GM12878 (cell line): ENCODE measurements at regions not wholly inside any gene's neighbourhood (a gene's known extent, or its start where the extent isn't known, plus 50 kb on each side); places are given as distances from the start of the nearest gene placed in this dataset.

Experiments used
- ATAC-seq: fragments of 200-7000 bp; cut with Tn5 transposase; 3 replicates; pipeline ENCODE4 v1.9.1; 2020; ENCODE audit warnings: mild to moderate bottlenecking, moderate library complexity
- BruUV-seq: library from RNA; stranded (reverse); fragments of 400-500 nt; replicated peaks from 2 replicates; lab custom pipeline; 2021; lab: Mats Ljungman, UMichigan
- CTCF ChIA-PET: fragments of 300-600 bp; sonication (Branson Sonifier 250); formaldehyde crosslinking; extraction: SDS; loops from one replicate; lab custom pipeline; 2021; ENCODE audit warnings: inconsistent platforms; lab: Yijun Ruan, JAX
- POLR2A ChIA-PET: fragments of 350-600 bp; formaldehyde crosslinking; extraction: SDS; loops from one replicate; lab custom pipeline; 2021; ENCODE audit warnings: inconsistent platforms; lab: Charles Lee
- RAD21 ChIA-PET: fragments of 300-600 bp; sonication (Branson Sonifier 250); formaldehyde crosslinking; loops from one replicate; lab custom pipeline; 2023; ENCODE audit warnings: antibody characterized with exemption; ENCODE audit not compliant: unreplicated experiment; lab: Charles Lee
- SMC1A ChIA-PET: fragments of 300-600 bp; sonication (Branson Sonifier 250); formaldehyde crosslinking; loops from one replicate; lab custom pipeline; 2023; ENCODE audit not compliant: unreplicated experiment, uncharacterized antibody; lab: Charles Lee
- DNase-seq: peaks from one replicate; pipeline ENCODE4 v3.0.0-alpha.2; 2011; ENCODE audit warnings: low read depth, low spot score
- FAIRE-seq: peaks from 3 replicates; lab custom pipeline; 2011; peaks lifted over from hg19 to GRCh38; lab: Jason Lieb, UNC
- H2AFZ ChIP-seq: 2 replicates; pipeline ENCODE4 v1.6.0; 2011; ENCODE audit warnings: low read depth, low read length, control low read depth; ENCODE audit not compliant: control insufficient read depth
- H3K27ac ChIP-seq: 2 replicates; pipeline ENCODE4 v1.5.1; 2011; ENCODE audit warnings: control low read depth; ENCODE audit not compliant: control insufficient read depth, insufficient read depth
- H3K27me3 ChIP-seq, 2 experiments: replicated peaks in 1 of 2; 2 replicates each; pipeline versions ENCODE4 v1.6.0 to v1.6.1; 2011; ENCODE audit warnings: low read length in 1 of 2; ENCODE audit not compliant: control insufficient read depth in 2 of 2, insufficient read depth in 2 of 2
- H3K36me3 ChIP-seq, 2 experiments: 2 replicates each; pipeline ENCODE4 v1.5.1; 2011; ENCODE audit warnings: low read length in 1 of 2; ENCODE audit not compliant: control insufficient read depth in 2 of 2, insufficient read depth in 2 of 2
- H3K4me1 ChIP-seq: 2 replicates; pipeline ENCODE4 v1.6.1; 2011; ENCODE audit warnings: mild to moderate bottlenecking, low read length, moderate library complexity, mixed read lengths; ENCODE audit not compliant: control insufficient read depth, insufficient read depth
- H3K4me2 ChIP-seq: 2 replicates; pipeline ENCODE4 v1.6.0; 2011; ENCODE audit warnings: control low read depth; ENCODE audit not compliant: control insufficient read depth, insufficient read depth
- H3K4me3 ChIP-seq: fragments of 200-600 bp; sonication (generic); 2 replicates; pipeline ENCODE4 v1.5.1; 2016
- H3K79me2 ChIP-seq: 2 replicates; pipeline ENCODE4 v1.6.0; 2011; ENCODE audit warnings: low read length; ENCODE audit not compliant: control insufficient read depth, insufficient read depth
- H3K9ac ChIP-seq: 2 replicates; pipeline ENCODE4 v1.8.0; 2011; ENCODE audit warnings: low read length, control low read depth, mixed read lengths; ENCODE audit not compliant: control insufficient read depth, insufficient read depth
- H3K9me3 ChIP-seq: replicated peaks from 3 replicates; pipeline ENCODE4 v1.5.1; 2011; ENCODE audit warnings: mild to moderate bottlenecking, low read length; ENCODE audit not compliant: control insufficient read depth, insufficient read depth
- H4K20me1 ChIP-seq: 2 replicates; pipeline ENCODE4 v1.6.0; 2011; ENCODE audit not compliant: control insufficient read depth, insufficient read depth
- BACH1 ChIP-seq: fragments of 450-650 bp; IDR thresholded peaks from 2 replicates; pipeline ENCODE4 v1.6.1; 2017; ENCODE audit warnings: mild to moderate bottlenecking, borderline replicate concordance
- BHLHE40 ChIP-seq, 2 experiments: fragments of 450-650 bp in 1 of 2; IDR thresholded peaks; 2 replicates each; pipeline ENCODE4 v1.6.1; 2011 to 2017; ENCODE audit warnings: low read depth in 2 of 2, borderline replicate concordance in 1 of 2, improper control_type of control experiment in 1 of 2, low read length in 1 of 2, mild to moderate bottlenecking in 1 of 2
- BMI1 ChIP-seq: fragments of 450-650 bp; IDR thresholded peaks from 2 replicates; pipeline ENCODE4 v1.6.1; 2016; ENCODE audit warnings: mild to moderate bottlenecking, moderate library complexity, borderline replicate concordance
- CBX3 ChIP-seq: fragments of 200-600 bp; sonication (generic); IDR thresholded peaks from 2 replicates; pipeline ENCODE4 v1.6.1; 2016; ENCODE audit warnings: low read depth, borderline replicate concordance
- HDAC6 ChIP-seq: fragments of 200-600 bp; sonication (generic); IDR thresholded peaks from one replicate; pipeline ENCODE4 v1.8.0; 2017; ENCODE audit warnings: antibody characterized with exemption; ENCODE audit not compliant: unreplicated experiment
- IKZF1 ChIP-seq: fragments of 450-650 bp; conservative IDR thresholded peaks from 2 replicates; pipeline ENCODE4 v1.6.1; 2017; ENCODE audit warnings: antibody characterized with exemption, mild to moderate bottlenecking
- IKZF2 ChIP-seq, 2 experiments: fragments of 450-650 bp; IDR thresholded peaks; 2 replicates each; pipeline ENCODE4 v1.6.1; 2017; ENCODE audit warnings: mild to moderate bottlenecking in 2 of 2, moderate library complexity in 2 of 2
- MTA2 ChIP-seq: fragments of 450-650 bp; IDR thresholded peaks from 2 replicates; pipeline ENCODE4 v1.6.1; 2016; ENCODE audit warnings: low read depth, mild to moderate bottlenecking, moderate library complexity
- MXI1 ChIP-seq: fragments of 150-350 bp; IDR thresholded peaks from 2 replicates; pipeline ENCODE4 v1.6.1; 2011; ENCODE audit warnings: low read depth, mild to moderate bottlenecking, inconsistent platforms, low read length, improper control_type of control experiment
- PAX5 ChIP-seq: IDR thresholded peaks from 2 replicates; pipeline ENCODE4 v1.6.1; 2011; ENCODE audit warnings: low read depth, low read length, borderline replicate concordance
- PAX8 ChIP-seq: fragments of 450-650 bp; IDR thresholded peaks from 2 replicates; pipeline ENCODE4 v1.6.1; 2017; ENCODE audit warnings: mild to moderate bottlenecking, moderate library complexity
- RCOR1 ChIP-seq: conservative IDR thresholded peaks from 2 replicates; pipeline ENCODE4 v1.6.1; 2012; ENCODE audit warnings: low read depth, low read length, improper control_type of control experiment
- SREBF1 ChIP-seq: IDR thresholded peaks from 2 replicates; pipeline ENCODE4 v1.6.1; 2012; ENCODE audit warnings: mild to moderate bottlenecking, low read length
- ZNF24 ChIP-seq: fragments of 450-650 bp; IDR thresholded peaks from 2 replicates; pipeline ENCODE4 v1.6.1; 2017; ENCODE audit warnings: antibody characterized with exemption, mild to moderate bottlenecking
- WGBS: methylation state at CpG from one replicate; pipeline ENCODE4 v1.1.6; 2016; ENCODE audit warnings: low lambda C conversion rate; ENCODE audit not compliant: insufficient replicate concordance, insufficient coverage; ENCODE audit errors: missing lambda C conversion rate; 5-methylcytosine and 5-hydroxymethylcytosine counted together
- in situ Hi-C: fragments of 300-500 bp; cut with MboI; formaldehyde crosslinking; loops from 9 replicates; pipeline ENCODE4 v1.14.3; 2018; ENCODE audit warnings: mixed read lengths
- intact Hi-C: fragments of 100-400 bp; cut with micrococcal nuclease; formaldehyde crosslinking; loops from one replicate; pipeline ENCODE4 v1.14.2; 2022; ENCODE audit not compliant: unreplicated experiment

DNA sequence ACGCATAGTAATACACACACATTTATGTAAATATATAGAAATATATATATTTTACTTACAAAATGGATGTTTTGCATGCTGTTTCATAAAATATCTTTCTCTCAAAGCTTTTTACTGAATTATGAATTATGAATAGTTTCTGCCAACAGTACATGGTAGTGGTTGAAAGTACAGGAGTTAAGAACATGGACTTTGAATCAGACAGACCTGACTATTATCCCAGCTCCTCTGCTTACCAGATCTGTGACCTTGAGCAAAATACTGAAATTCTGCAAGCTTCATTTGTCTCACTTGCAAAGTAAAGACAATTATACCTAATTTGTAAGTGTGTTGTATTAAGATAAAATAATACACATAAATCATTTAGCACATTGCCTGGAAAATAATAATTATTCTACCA, 459.5 kb downstream of the EPM2A start:
- in situ Hi-C loops (no loop called here), intact Hi-C loops (no loop called here)
- Histone ChIP-seq H3K4me2 (no peak overlapping the region), H3K9ac (no peak overlapping the region), H3K27me3 (no peaks in the 10 kb centered on the region), H3K4me1 (no peaks in the 10 kb centered on the region), H3K4me3 (no peak overlapping the region), H3K27ac (no peak overlapping the region), H3K79me2 (no peaks in the 10 kb centered on the region), H2AFZ (no peak overlapping the region), H3K36me3 (no peaks in the 10 kb centered on the region), H4K20me1 (no peaks in the 10 kb centered on the region), H3K9me3 (no peaks in the 10 kb centered on the region)
- no TSS peak for BruUV-seq
- ChIA-PET CTCF (no interaction called here), RAD21 (interaction anchor here (0.9 kb wide), 1 partner anchor 60 kb away, joined by 3 read pairs; no protein-coding TSS in a partner anchor), POLR2A (no interaction called here), SMC1A (interaction anchor here (1.6 kb wide), 1 partner anchor 10 kb away, joined by 3 read pairs; no protein-coding TSS in a partner anchor)
- TF ChIP-seq SREBF1 (no peak), MXI1 (no peak), ZNF24 (no peak), RCOR1 (no peak), BMI1 (no peak), HDAC6 (no peak), PAX8 (no peak), MTA2 (no peak), IKZF2 (IDR thresholded peaks at IDR 0.05) (no peak), CBX3 (no peak), PAX5 (no peak), BACH1 (no peak), IKZF1 (no peak), BHLHE40 (IDR thresholded peaks at IDR 0.05; ENCODE audit: borderline replicate concordance in 1 of 2, low read depth in 2 of 2, low read length in 1 of 2) (no peak)
- DNase-seq (no peak), ATAC-seq (no peak), FAIRE-seq (no peak)
- 48% methylated on average over 1 of the region's 1 CpG for WGBS
